Esophagus muscularis mucosa (tissue), 4 donors: ENCODE measurements at regions not wholly inside any gene's neighbourhood (a gene's known extent, or its start where the extent isn't known, plus 50 kb on each side); places are given as distances from the start of the nearest gene placed in this dataset.

Experiments used
- CTCF ChIP-seq, 3 experiments: fragments of 200-600 bp in 2 of 3; fragments of 450-650 bp in 1 of 3; sonication (generic) in 2 of 3; IDR thresholded peaks; one replicate each; pipeline ENCODE4 v1.5.1; 2017 to 2019; ENCODE audit warnings: antibody characterized with exemption in 3 of 3, mild to moderate bottlenecking in 2 of 3, moderate library complexity in 1 of 3
- EP300 ChIP-seq: sonication (generic); formaldehyde crosslinking; IDR thresholded peaks from one replicate; pipeline ENCODE4 v1.6.1; 2017; ENCODE audit warnings: antibody characterized with exemption
- POLR2A ChIP-seq: fragments of 450-650 bp; IDR thresholded peaks from one replicate; pipeline ENCODE4 v1.6.1; 2017; ENCODE audit warnings: antibody characterized with exemption, moderate library complexity, mild to moderate bottlenecking, low read depth

DNA sequence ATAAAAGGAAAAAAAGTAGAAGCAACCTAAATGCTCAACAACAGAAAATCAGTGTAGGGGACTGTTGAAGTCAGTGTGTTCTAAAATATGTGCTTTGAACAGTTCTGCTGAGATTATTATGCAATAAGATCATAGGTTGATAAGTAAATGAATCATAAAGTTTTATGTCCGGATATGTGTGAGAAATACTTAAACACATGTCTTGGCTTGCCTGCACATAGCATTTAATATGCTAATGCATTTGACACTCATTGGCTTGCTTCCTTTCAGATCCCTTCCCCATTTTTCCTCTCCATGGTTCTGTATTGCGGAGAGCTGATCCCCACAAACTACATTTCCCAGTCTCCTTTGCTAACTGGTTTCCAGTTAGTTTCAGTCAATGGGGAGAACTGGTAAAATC, 573.8 kb upstream of the TBX3 start:
- TF ChIP-seq POLR2A (no peak), CTCF (IDR thresholded peaks at IDR 0.05) (no peak), EP300 (no peak)
